NCI-H2171 treated with DMSO at 0.1 percent for 48 hours (cell line): ENCODE measurements at regions not wholly inside any gene's neighbourhood (a gene's known extent, or its start where the extent isn't known, plus 50 kb on each side); places are given as distances from the start of the nearest gene placed in this dataset.
"Not testable (repeated sequence)": the region's sequence is repeated elsewhere in the genome, so short reads cannot be mapped to it uniquely, and the experiment has no call there.

Experiments used
- DNase-seq: peaks from one replicate; lab custom pipeline; 2025; lab: John Stamatoyannopoulos, UW

- no peak for DNase-seq
These were observed 180.9 kb upstream of the NUDT10 start for GRCh38 chrX:51151734-51152133.

- no peak for DNase-seq
These were observed 177.5 kb upstream of the NUDT10 start for GRCh38 chrX:51155157-51155556.

GRCh38 chrX:51155566-51155965, 177.1 kb upstream of the NUDT10 start:
- DNase-seq: no peak

- DNase-seq: no peak
These were observed 174.4 kb upstream of the NUDT10 start for GRCh38 chrX:51158231-51158630.

DNA sequence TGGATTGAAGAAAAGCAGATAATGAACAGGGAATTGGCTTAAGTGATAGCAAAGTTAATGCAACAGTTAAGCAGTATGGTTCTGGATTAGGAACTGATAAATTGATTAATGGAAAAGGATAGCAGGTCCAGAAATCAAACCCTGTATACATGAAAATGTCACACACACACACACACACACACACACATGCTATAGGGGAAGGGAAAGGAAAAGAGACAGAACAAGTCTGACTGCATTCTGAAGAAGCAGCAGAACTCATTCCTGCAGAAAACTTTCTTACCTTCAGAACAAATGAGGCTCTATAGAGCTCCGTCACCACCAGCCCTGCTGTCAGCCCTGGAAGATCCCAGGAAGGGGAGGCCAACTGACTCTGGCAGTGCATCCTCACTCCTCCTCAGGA, 173.2 kb upstream of the NUDT10 start:
- DNase-seq: not testable (repeated sequence)

- DNase-seq: no peak
These were observed 168.9 kb upstream of the NUDT10 start for GRCh38 chrX:51163730-51164129.

GRCh38 chrX:51178356-51178900, 154.2 kb upstream of the NUDT10 start:
- DNase-seq: not testable (repeated sequence)

DNA sequence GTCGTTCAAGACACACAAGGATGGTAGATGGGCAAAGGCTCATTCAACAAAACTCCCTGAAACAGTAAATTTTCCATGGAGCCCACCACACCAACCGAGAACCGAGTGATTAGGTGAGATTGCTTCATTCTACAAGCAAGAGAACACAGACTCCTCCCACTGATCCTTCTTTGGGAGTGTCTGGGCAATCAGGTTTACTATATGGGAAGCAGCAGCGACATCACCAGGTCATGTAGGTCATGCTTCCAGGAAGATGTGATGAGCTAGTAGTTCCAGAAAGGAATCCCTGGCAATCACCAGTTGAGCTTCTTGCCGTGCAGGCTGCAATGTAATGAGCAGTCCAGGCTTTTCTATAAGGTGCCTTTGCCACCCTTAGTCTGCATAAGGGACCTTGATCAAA, 152.8 kb upstream of the NUDT10 start:
- DNase-seq: not testable (repeated sequence)

DNA sequence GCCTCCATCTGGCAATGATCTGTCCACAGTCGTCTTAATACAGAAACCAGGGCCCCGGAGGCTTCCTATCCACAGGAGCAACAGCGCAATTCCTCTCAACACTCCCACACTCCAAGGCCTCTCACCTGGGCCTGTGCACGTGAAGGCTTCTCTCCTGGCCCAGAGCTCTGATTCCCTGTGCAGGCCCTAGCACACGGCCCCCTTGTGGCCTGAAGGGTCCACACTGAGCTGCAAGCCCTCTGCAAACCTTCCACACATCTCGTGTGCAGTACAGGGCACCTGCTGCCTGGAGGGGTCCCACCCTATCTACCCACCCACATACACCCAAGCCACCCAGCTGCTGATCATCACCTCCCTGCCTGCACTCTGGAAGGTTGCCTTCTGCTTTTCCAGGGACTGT, 150.1 kb upstream of the NUDT10 start:
- DNase-seq: no peak

GRCh38 chrX:51192104-51192503, 140.5 kb upstream of the NUDT10 start:
- DNase-seq: no peak

- no peak for DNase-seq
These were observed 117.4 kb upstream of the NUDT10 start for GRCh38 chrX:51215266-51215665.

DNA sequence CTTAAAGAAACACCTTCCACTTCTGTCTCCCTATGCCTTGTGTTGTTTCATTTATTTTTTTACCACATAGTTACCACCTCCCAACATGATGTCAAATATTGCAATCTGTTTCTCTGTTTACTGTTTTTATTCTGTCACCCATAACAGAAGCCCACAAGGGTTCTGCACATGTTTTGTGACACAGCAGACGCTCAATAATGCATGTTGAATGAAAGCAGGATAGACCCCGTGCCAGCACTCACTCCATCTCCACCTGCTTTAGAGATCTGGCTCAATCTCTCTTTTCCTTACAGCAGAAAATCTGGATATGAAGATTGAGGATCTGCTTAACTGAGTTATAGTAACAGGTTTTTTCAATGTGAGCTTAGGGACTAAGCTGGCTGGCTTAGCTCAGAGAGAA, 116.8 kb upstream of the NUDT10 start:
- no peak for DNase-seq

- no peak for DNase-seq
These were observed 90.4 kb upstream of the NUDT10 start for GRCh38 chrX:51242212-51242611.

DNA sequence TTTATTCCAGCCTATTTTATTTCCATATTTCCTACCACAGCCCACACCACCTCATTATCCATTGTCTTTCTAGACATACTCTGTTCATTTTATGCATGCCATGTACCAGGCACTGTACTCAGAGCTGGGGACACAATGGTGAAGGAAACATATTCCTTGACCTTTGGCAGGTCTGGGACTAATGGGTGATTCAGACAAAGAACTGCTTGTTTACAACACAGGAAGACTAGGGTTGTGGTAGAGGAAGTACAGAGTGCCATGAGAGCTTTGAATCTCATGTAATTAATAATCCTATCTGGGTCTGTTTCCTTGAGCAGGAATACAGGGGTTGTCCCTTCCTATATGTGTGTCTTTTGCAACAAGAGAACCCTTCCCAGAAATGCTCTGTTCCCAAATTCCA, 75.1 kb upstream of the NUDT10 start:
- DNase-seq: no peak

GRCh38 chrX:51262271-51262670, 70.4 kb upstream of the NUDT10 start:
- not testable (repeated sequence) for DNase-seq

DNA sequence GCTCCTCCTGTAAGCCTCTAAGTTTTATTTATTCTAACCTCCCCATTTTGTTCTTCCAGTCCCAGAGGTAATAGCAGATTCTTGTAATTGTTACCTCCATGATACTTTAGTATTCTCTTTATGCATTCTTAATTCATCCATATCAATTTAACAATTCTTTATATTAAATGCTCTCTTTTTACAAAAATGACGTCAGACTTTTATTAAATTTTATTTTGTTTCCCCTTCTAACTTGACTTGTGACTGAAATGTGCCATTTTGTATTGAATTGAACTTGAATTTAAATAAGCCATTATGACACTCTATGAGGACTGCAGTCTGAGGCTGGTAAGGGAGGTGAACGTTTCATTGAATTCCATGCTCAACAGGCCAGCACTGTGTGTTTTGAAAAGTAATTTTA, 60.0 kb upstream of the NUDT10 start:
- no peak for DNase-seq

GRCh38 chrX:51281758-51282318, 50.8 kb upstream of the NUDT10 start:
- no peak for DNase-seq
